ENCODE measurements at regions not wholly inside any gene's neighbourhood (a gene's known extent, or its start where the extent isn't known, plus 50 kb on each side); places are given as distances from the start of the nearest gene placed in this dataset.
"Not testable (repeated sequence)": the region's sequence is repeated elsewhere in the genome, so short reads cannot be mapped to it uniquely, and the experiment has no call there.

DNA sequence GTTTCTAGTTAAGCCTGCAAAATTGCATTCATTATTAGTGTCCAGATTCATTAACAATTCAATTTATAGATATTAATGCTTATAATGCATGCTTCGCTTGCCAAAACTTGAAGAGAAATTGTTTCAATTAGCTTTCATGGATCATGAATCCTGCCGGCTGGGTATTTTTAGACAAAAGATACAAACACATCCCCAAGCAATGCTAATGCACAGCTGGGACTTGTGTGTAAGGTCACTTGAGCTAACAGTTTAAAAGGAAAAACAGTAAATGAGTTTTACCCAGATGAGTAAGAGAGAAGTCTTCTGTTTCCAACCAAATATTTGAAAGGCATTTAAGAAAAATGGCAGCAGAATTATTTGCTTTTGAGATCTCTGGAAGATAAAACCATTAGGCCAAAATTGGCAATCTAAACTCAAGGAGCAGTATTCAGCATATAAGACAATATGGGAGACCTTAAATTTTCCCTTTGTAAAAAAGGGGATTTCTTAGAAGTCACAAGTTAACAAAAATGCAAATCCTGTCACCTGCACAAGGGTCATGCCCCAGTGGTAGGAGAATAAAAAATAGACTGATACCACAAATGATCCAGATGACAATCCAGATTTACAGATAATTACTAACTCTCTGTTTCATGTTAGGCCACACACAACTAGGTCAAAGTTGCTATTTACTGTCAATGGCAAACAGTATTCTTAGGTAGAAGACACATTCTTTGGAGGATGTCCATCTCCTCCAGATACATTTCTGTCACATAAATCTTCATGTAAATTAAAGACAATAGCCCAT, 418.4 kb upstream of the PMFBP1 start:
- no peak for DNase-seq

DNA sequence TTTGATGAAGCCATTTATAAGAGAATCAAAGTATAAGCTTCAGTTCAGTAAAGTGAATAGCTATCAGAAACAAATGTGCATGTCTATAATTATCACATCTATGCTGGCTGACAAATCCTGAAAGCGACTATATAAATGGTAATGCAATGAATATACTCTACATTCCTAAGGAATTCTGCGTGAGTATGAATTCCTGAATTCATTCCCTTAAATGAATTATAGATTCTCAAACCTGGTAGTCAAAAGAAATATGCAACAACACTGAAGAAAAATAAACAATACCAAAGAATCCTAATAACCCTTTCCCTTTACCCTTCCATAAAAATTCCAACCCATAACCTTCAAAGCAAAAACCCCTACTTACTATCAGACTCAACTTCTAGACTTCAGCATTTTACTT, 416.6 kb upstream of the PMFBP1 start:
- no peak for DNase-seq

DNA sequence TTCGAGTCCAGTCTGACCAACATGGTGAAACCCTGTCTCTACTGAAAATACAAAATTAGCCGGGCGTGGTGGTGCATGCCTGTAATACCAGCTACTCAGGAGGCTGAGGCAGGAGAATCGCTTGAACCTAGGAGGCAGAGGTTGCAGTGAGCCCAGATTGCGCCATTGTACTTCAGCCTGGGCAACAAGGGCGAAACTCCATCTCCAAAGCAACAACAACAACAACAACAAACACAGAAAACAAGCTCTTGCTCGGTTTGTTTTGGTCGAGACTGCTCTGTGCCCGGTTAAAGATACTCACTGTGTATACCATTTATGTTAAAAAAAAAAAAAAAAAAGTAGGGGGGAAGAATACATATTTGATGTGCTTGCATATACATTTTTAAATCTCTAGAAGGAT, 406.1 kb upstream of the PMFBP1 start:
- not testable (repeated sequence) for DNase-seq

DNA sequence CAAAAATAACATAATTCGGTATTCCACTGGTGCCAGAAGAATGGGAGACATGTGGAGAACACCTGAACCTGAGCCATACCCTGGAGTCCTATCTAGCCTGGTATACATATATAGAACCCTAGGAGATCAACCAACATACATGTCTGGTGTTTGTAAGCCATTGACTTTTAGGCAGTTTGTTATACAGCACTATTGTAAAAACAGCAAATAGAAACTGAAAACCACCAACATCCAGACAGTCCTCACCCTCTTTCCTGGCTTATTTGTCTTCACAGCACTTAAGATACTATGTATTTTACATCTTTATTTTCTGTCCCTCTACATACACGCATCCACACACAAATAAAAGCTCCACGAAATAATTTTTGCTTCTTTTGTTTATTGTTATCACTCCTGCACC, 404.2 kb upstream of the PMFBP1 start:
- no peak for DNase-seq

DNA sequence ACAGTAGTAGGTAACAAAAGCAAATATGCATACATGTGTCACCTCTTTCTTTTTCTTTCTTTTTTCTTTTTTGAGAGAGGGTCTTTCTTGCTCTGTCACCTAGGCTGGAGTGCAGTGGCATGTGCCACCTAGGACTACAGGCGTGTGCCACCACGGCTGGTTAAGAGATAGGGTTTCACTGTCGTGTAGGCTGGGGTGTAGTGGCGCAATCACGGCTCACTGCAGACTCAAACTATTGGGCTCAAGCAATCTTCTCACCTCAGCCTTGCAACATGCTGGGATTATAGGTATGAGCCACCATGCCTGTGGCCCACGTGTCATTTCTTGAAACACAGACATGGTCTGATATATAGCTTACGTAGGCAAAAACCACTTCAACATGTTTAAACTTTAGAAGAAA, 397.7 kb upstream of the PMFBP1 start:
- DNase-seq: no peak

DNA sequence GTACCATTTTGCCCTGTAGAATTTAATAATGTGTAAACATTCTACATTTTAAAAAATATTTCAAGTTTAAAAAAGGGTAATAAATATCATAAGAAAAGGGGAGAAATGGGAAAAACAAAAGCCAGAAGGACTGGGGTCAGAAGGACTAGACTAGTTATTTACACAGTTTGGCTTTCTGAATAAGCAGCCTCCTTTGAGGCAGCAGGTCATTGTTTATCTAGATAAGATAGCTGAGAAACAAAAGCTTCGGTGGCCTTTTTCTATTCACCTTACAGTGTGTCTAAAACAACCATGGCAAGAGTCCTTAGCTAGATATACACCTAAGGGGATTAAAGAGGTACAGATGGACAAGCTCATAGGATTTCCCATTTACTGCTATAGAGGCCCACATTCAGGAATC, 396.5 kb upstream of the PMFBP1 start:
- no peak for DNase-seq

DNA sequence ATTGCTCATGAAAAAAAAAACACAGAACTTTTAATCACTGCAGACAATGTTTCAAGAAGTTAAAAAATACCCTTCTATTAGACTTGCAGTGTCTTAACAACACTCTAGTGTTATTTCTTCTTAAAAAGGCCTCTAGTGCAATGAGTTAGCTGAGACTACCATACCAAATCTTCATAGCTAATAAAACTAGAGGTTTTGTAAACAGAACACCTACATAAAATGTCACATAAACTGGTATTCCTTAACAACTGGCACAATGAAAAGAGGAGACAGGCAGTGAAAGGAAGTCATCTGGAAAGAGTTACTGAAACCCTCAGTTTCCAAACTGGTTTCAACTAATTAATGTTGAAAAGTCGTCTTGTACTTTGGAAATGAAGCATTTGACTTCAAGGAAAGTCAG, 394.2 kb upstream of the PMFBP1 start:
- DNase-seq: no peak

DNA sequence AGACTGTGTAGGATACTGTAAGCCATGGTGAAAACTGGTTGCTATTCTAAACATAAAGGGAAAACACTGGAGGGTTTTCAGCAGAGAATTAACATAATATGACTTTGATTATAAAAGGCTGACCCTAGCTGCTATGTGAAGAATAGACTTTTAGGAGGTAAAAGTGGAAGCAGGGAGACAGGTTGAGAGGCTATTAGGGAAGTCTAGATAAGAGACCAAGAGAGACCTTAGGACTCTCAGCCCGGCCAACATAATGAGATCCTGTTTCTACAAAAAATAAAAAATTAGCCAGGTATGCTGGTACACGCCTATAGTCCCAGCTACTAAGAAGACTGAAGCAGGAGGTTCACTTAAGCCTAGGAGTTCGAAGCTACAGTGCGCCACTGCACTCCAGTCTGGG, 393.2 kb upstream of the PMFBP1 start:
- DNase-seq: no peak

DNA sequence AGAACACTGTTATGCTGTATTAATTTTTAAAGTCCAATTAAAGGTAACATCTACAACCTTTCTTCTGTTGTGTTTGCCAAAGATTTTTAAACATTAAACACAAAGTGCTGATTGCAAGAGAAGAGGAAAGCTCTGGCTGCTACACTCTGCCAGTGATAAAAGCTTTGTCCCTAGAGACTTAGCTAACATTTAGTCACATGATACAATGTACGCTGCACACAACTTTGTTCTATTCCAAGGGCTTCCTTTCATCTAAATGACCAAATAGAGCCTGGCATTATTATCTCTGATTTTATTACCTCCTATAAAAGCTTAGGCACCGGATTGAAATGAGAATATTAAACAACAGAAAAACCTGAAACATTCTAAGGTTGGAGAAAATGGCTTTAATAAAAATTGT, 388.7 kb upstream of the PMFBP1 start:
- DNase-seq: no peak

DNA sequence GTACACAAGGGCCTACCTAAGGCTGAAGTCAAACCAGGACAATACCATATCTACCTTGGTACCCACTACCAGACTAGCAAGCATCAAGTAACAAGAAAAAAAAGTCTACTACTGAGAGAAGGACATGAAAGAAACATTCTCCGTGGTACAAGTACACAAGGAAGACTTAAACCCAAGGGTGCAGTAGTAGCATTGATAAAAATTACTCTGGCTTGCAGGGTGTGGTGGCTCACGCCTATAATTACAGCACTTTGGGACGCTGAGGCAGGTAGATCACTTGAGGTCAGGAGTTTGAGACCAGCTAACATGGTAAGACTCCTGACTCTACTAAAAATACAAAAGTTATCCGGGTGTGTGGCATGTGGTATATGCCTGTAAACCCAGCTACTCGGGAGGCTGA, 386.5 kb upstream of the PMFBP1 start:
- no peak for DNase-seq

DNA sequence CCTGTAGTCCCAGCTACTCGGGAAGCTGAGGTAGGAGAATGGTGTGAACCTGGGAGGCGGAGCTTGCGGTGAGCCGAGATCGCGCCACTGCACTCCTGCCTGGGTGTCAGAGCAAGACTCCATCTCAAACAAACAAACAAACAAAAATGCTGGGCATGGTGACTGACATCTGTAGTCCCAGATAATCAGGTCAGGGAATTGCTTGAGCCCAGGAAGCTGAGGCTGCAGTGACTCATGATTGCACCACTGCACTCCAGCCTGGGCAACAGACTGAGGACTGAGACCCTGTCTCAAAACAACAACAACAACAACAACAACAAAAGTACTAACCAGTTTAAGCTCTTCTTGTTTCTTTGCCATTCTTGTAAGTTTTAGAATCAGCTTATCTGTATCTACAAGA, 383.0 kb upstream of the PMFBP1 start:
- DNase-seq: no peak

DNA sequence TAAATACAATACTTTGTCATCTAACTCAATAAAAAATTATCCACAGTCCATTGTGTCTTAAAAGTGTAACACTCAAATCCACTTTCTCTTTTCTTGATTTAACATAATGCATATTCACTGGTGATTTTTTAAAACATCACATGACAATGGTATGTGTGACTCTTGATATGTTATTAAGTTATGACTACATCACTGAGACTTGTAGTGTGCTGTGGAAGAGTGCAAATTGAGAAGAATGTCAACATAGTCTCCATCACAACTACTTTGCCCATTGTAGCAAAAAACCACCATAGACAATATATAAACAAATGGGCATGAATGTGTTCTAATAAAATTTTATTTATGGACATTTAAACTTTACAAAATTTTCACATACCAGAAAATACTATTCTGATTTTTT, 380.7 kb upstream of the PMFBP1 start:
- DNase-seq: no peak

DNA sequence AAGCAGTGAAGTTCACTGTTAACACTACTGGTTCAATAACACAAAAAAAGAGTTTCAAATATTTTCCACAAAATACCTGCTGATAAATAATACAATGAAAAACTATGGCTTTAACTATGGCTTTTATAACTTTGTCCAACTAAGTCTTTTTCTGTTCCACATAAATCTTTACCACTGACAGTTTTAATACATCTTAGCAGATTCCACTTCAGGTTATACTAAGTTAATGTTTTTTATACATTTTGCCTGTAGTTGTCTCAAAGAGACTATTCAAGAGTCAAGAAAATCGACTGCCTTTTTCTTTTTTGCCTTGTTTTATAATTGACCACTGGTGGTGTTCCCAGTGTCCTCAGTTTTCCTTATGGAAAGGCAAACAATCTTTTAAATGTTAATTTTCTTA, 379.7 kb upstream of the PMFBP1 start:
- no peak for DNase-seq

DNA sequence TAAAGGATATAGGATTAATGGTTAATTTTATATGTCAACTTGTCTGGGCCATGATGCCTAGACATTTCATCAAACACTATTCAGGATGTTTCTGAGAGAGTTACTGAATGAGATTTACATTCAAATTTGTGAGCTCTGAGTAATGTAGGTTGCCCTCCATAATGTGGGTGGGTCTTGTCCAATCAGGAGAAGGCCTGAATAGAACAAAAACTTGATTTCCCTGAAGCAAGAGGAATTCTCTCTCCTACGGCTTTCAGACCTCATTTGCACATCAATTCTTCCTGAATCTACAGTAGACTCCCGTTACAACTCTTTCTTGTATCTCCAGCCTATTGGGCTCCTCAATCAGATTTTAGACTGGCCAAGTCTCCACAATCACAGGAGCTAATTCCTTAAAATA, 377.9 kb upstream of the PMFBP1 start:
- DNase-seq: no peak

DNA sequence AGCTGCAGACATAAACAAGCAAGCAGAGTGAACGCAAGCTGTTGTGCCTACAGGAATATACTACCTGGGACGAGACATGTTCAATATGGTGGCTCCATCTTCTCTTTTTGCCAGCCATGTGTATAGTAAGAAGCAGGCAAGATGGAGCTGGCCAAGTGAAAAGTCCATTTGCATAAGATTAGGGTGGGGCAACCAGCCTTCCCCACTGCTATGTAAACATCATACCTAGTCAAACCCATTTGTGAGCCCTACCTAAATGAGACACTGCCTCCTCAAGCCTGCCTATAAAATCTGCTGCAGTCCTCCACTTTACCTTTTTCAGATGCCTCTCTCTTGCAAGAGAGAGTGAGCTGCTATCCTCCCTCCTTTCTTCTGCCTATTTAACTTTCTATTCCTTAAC, 370.1 kb upstream of the PMFBP1 start:
- no peak for DNase-seq

DNA sequence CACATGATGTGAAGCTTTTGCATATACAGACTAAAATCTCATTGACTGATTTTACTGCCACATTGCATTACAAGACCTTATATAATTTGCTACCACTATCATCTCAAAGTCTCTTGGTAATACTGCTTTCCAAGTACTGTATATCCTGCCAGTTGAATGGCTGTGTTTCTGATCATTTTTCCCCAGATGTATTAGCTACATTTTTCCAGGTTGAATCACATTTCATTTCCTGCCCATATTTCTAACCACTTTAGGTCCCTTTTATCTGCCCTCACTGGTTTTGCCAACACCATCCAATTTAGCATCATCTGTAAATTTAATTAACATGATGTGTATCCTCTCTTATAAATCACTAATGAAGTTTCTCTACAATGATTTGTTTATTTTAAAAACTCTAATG, 365.7 kb upstream of the PMFBP1 start:
- DNase-seq: no peak

DNA sequence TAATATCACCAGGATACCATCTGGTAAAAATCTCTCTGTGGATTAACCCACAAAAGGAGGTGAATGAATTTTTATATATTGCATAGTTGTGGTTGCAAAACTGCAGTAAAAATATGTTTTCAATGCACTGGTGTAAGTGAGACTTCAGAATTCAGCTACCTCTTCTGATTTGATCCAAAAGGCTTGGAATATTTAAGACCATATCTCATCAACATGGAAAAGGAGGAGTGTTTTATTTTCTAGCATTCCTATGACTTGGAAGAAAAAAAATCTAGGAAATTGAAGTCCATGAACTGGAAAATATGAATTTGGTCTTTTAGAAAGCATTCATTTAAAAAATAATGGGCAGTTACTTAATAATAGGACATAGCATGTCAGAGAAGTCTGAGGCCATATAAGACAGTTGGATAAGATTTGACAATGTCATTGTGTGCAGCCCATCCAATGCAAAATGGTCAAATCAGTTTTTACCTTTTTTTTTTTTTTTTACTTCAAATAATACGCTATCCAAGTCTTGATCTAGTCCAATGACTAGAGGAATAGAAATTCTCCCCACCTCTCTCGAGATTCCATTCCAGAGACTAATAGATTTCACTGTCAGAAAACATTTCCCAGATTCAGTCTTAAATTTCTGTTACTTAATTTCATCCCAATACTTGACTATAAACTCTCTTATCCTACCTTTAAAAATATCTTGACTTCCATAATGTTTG, 364.9 kb upstream of the PMFBP1 start:
- DNase-seq: no peak

DNA sequence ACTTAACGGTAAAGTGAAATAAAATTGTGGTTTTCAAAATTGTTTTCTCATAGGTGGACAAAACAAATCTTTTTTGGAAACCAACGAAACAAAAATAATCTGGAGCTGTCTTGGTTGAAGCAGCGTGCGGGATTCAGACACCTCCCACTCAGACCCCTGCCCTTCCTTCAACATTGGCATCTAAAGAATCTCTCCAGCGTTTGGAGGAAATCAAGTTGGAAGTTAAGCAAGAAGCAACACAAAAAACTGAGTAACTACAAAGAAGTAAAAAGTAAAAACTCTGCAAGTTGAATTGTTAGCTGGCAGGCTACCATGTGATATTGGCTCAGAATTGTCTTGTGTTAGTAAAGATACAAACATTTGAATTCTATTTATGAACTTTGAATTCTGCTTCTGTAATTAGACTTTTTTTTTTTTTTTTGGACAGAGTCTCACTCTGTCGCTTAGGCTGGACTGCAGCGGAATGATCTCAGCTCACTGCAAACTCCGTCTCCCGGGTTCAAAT, 361.0 kb upstream of the PMFBP1 start:
- DNase-seq: no peak

DNA sequence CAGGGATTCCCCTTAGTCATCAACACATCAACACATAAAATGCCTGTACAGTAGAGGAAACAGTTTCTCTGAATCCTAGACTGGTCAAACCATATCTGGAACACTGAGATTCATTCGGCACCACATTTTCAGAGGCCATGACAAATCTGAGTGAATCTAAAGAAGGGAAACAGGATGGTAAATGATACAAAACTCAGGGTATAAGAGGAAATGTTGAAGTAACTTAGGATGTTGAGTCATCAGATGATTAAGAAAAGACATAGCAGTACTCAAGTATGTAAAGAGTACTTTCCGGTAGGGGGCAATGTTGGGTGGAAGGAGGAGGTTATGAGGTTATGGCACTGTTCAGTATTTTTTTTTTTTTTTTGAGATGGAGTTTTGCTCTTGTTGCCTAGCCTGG, 358.5 kb upstream of the PMFBP1 start:
- DNase-seq: no peak

DNA sequence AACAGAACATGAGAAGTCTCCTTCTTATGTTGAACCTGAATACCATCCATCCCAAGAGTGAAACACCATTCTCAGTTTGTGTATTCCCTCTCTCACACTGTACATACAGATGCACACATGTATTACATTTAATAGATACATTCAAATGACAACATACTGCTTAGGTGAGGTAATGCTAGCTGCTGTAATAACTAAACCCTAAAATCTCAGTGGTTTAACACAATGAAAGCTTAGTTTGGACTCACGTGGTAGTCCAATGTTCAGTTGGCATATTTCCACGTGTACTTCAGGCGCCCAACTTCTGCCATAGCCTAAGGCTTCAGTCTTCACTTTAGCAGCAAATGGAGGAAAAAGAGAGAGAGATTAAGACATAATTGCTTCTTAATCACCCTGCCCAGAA, 351.1 kb upstream of the PMFBP1 start:
- no peak for DNase-seq

DNA sequence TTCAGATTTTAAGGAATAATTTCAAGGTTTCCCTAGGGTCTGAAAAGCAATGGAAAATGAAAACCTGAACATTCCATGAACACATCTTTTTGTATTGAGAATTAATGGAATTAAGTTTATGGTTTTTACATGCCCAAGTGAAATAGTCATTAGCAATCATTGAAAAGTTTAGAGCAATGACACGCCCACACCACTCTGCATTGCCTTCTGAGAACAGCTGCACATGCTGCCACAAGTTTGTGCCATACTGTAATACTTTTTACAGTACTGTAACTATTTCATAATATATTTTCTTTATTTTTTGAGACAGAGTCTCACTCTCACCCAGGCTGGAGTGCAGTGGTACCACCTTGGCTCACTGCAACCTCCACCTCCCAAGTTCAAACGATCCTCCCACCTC, 345.2 kb upstream of the PMFBP1 start:
- no peak for DNase-seq

DNA sequence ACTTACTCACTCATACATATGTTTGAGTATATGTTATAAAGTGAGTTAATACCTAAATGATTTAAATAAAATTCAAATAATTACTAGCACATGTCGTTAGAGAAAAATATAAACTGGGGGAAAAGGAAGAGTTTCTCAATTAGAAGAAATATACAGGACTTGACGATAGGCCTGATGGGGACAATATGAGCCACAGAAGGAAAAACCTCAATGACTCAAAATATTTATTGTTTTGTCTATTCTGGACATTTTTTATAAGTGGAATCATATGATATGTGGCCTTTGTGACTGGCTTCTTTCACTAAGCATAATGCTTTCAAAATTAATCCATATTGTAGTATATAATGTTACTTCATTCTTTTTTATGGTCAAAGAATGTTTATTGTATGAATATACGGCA, 339.2 kb upstream of the PMFBP1 start:
- DNase-seq: no peak

DNA sequence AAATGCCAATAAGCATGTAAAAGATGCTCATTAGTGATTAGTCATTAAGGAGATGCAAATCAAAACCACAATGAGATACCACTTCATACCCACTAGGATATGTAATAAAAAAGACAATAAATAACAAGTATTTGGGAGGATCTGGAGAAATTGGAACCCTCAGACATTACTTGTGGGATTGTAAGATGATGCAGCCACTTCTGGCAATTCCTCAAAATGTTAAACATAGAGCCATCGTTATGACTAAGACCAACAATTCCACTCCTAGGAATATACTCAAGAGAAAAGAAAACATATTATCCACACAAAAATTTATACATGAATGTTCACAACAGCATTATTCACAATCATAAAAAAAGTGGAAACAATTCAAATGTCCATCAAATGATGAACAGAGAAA, 336.2 kb upstream of the PMFBP1 start:
- DNase-seq: no peak

DNA sequence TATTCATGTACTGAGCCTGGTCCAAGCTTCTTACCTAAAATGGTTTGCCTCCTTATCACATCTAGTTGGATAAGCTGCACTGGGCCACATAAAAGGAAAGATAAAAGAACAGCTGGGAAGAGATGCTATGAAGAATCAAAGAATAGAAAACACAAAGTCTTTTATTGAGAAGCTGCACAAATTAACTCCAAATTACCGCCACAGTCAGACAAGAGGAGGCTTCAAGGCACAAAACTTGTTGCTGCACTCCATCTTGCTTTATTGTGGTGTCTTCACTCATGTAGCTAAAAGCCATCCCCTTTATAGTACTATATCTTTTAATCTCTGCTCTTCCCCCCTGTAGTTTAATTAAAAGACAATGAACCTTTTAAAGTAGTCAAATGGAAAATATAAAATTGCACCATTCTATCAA, 330.6 kb upstream of the PMFBP1 start:
- no peak for DNase-seq

Data from hematopoietic multipotent progenitor cell treated with erythropoietin and hydrocortisone succinate and interleukin-3 and kit ligand, for 8 days (in vitro differentiated cells).